HUDEP-2 (cell line): ENCODE measurements at regions not wholly inside any gene's neighbourhood (a gene's known extent, or its start where the extent isn't known, plus 50 kb on each side); places are given as distances from the start of the nearest gene placed in this dataset.

ENCODE experiments used
- DNase-seq, 76 experiments: peaks; one replicate each; lab custom pipeline; 2025; ENCODE audit not compliant: unreplicated experiment in 76 of 76; lab: John Stamatoyannopoulos, UW

GRCh38 chr10:30793093-30793492 is 163.5 kb upstream of the LYZL2 start:
- no peak for DNase-seq

- DNase-seq: no peak
These were observed 162.5 kb upstream of the LYZL2 start for GRCh38 chr10:30792025-30792424.

DNA sequence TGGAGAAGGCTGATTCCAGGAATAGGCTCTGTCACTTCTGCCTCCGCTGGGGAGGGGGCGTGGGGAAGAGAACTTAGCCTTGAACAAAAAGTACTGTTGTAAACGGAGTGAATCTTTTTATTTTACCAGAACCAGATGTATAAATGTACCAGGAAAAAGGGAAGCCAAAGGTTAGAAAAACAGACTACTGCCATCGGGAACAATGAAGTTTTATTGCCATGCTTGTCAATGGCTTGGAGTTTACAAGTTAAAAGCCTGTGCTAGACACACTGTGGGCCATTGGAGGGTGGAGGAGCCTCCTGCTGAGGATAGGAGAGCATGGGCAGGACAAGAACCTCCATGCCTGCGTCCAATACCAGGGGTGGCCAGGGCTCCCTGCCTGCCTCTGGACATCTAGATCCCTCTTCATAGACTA is 161.7 kb upstream of the LYZL2 start:
- DNase-seq: no peak

DNA sequence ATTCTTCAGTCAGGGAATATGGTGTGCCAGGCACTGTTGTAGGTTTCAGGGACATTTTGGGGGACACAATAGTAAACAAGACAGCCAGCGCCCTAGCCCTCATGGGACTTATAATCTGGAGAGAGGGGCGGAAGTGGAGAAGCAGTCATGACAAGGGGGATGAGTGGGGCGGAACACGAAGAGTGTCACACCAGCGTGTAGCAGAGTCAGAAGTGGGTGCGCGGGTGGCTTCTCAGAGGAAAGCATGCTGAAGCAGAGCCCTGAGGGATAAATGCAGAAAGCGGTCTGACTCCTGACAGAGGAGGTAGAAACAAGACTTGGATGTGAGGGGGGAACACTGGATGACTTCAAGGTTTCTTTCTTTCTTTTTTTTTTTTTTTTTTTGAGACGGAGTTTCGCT is 160.3 kb upstream of the LYZL2 start:
- DNase-seq: no peak

DNA sequence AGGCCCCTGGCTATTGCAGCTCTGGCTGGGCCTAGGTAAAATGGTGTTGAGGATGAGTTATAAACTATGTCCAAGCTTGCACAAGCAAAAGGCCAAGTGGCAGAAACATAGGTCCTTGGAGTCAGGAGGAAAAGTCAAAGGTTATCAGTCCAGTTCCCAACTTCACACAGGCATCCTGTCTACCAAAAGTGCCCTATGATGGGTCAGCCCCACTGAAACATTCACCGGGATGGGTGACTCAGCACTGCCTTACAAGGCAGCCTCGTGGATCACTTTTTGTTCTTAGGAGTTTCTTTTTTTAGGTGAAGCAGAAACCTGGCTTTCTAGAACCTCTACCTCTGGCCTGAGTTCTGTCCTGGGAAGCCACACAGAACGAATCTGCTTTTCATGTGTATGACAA is 158.8 kb upstream of the LYZL2 start:
- DNase-seq: no peak

DNA sequence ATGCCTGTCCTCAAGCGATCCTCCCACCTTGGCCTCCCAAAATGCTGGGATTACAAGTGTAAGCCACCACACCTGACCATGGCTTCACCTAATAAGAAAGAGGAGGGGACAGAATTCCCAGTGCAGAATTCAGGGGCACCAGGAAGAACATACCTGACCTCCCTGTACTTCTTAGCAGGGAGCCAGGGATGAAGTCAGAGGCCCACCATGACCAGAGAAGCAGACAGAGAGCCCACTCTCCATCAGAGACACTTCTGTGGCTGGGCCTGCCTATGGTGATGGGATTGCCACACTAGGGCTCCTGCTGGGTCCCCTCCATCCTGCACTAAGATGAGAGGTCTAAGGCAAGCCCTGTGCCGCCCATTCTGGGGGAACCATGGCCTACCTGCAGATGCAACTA is 157.4 kb upstream of the LYZL2 start:
- DNase-seq: no peak

DNA sequence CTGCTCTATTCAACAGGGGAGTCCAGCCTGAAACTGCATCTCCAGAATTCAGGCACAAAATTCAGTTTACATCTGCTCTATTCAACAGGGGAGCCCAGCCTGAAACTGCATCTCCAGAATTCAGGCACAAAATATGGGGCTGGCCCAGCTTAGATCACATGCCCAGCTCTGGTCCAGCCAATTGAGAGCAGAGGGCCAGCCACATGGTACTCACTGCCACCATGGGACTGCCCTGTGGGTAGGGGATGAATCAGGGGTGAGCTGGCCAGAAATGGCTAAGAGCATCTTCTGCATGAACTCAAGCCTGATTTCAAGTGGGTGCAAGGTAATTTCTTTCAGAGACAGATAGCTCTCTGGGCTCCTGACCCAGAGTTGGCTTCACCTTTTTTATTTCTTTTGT is 156.6 kb upstream of the LYZL2 start:
- no peak for DNase-seq

DNA sequence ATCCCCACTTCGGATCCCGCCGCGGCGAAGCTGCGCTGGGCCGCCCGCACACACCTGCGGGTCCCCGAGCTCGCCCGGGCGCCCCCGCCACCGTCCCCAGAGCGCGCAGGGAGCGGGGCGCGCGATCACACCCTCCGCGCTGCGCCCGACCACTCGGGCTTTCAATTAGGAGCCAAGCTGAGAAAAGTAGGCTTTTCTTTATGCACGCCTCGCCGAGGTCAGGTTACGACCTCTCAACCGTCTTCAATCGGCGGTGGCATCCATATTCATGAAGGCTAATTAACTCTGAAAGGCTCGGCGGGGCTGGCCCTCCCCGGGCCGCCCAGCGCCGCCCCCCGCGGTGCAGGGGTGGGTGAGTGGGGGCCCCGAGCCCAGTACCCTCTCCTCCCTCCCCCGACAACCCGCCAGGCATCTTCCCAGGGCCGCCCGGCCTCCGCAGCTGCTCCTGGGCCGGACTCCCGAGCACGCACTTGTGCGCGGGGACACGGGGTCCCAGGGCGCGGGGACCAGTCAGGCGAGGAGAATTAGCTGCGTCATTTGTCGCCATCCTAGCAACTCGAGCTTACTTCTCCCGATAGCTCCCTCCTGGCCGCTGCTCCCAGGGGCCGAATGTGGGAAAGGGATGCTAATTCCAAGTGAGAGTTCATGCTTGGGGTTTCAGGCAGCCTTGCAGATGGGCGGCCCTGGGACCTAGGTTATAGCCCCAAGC is 155.5 kb upstream of the LYZL2 start:
- DNase-seq: no peak

DNA sequence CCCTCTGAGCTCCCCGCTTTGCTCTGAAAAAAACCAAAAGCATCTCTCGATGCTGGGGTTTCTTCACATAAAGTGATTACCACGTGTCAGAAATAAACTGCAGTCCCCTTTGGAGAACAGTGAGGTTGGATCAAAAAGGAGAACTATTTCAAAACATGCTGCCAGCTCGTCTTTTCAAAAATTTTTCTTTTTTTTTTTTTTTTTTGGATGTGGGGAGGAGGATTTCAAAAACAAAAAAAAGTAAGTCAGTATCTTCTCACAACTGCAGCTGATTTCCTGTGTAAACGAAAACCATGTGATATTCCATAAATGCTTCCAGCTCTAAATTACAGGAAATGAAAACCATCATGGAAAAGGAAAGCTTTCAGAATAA is 155.0 kb upstream of the LYZL2 start:
- DNase-seq: no peak

DNA sequence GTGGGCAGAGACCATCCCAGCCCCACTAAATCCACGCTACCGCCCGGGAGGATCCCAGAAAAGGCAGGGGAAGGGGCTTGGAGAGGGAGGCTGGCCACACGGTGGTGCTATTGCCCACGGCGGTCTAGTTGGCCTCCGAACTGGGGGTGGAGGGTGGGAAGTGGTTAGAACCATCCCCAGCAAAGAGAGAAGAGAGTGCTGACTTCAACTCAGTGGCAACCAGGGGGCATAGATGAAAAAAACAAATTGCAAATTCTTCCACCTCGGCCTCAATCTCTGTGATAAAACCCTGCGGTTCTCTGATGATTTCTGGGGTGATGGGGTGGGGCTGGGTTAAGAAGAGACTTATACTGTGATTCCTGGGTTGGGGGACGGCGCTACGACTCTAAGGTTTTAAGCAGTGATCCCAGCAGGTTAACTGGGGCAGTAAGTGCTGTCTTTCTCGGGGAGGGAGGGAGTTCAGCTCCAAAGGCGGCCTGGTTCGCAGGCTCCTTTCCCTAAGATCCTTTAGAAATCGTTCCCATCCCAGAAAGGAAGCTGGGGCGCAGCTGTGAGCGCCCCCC is 154.5 kb upstream of the LYZL2 start:
- DNase-seq: peak in 28 of 76 experiments; percentile 1 to 45 (median 11)

- DNase-seq: no peak
These were observed 153.2 kb upstream of the LYZL2 start for GRCh38 chr10:30782537-30783461.

- DNase-seq: no peak
These were observed 152.6 kb upstream of the LYZL2 start for GRCh38 chr10:30782157-30782536.

GRCh38 chr10:30781670-30782121 is 152.1 kb upstream of the LYZL2 start:
- DNase-seq: no peak

- no peak for DNase-seq
These were observed 149.2 kb upstream of the LYZL2 start for GRCh38 chr10:30778769-30779168.

GRCh38 chr10:30775779-30776591 is 146.4 kb upstream of the LYZL2 start:
- DNase-seq: no peak

- DNase-seq: no peak
These were observed 144.7 kb upstream of the LYZL2 start for GRCh38 chr10:30774261-30774660.

DNA sequence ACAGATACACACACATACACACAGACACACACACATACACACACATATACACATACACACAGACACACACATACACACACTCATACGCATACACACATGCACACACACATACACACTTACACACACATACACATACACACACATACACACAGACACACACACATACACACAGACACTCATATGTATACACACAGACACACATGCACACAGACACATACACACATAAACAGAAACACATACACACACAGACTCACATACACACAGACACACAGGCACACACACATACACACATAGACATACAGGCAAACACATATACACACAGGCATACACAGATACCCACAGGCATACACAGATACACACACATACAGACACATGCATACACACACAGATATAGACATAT is 143.9 kb upstream of the LYZL2 start:
- DNase-seq: no peak

GRCh38 chr10:30770816-30771215 is 141.3 kb upstream of the LYZL2 start:
- no peak for DNase-seq

- no peak for DNase-seq
These were observed 140.7 kb upstream of the LYZL2 start for GRCh38 chr10:30770229-30770628.

- DNase-seq: no peak
These were observed 139.8 kb upstream of the LYZL2 start for GRCh38 chr10:30769361-30769760.

GRCh38 chr10:30765616-30766015 is 136.1 kb upstream of the LYZL2 start:
- no peak for DNase-seq
